ENCODE measurements at regions not wholly inside any gene's neighbourhood (a gene's known extent, or its start where the extent isn't known, plus 50 kb on each side); places are given as distances from the start of the nearest gene placed in this dataset.

GRCh38 chr22:26894362-26894761, 237.0 kb downstream of the MIAT start:
- TF ChIP-seq, protein P1, sequence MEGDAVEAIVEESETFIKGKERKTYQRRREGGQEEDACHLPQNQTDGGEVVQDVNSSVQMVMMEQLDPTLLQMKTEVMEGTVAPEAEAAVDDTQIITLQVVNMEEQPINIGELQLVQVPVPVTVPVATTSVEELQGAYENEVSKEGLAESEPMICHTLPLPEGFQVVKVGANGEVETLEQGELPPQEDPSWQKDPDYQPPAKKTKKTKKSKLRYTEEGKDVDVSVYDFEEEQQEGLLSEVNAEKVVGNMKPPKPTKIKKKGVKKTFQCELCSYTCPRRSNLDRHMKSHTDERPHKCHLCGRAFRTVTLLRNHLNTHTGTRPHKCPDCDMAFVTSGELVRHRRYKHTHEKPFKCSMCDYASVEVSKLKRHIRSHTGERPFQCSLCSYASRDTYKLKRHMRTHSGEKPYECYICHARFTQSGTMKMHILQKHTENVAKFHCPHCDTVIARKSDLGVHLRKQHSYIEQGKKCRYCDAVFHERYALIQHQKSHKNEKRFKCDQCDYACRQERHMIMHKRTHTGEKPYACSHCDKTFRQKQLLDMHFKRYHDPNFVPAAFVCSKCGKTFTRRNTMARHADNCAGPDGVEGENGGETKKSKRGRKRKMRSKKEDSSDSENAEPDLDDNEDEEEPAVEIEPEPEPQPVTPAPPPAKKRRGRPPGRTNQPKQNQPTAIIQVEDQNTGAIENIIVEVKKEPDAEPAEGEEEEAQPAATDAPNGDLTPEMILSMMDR (IDR thresholded peaks at IDR 0.05; ENCODE audit: insufficient read depth, low read depth, low read length), result no peak
- TF ChIP-seq EZH2 (IDR thresholded peaks at IDR 0.05; ENCODE audit: insufficient read depth, low read length), result no peak

Data from astrocyte (in vitro differentiated cells and primary cell).